ENCODE measurements at regions not wholly inside any gene's neighbourhood (a gene's known extent, or its start where the extent isn't known, plus 50 kb on each side); places are given as distances from the start of the nearest gene placed in this dataset.

GRCh38 chr16:85983606-85984230 is 84.8 kb downstream of the IRF8 start:
- H3K27ac ChIP-seq: no peak overlapping the region
- H3K9me3 ChIP-seq (ENCODE audit: severe bottlenecking): no peaks in the 10 kb centered on the region
- no peak overlapping the region for H3K4me3 ChIP-seq (ENCODE audit: low read depth, low read length)
- TF ChIP-seq, protein P1, sequence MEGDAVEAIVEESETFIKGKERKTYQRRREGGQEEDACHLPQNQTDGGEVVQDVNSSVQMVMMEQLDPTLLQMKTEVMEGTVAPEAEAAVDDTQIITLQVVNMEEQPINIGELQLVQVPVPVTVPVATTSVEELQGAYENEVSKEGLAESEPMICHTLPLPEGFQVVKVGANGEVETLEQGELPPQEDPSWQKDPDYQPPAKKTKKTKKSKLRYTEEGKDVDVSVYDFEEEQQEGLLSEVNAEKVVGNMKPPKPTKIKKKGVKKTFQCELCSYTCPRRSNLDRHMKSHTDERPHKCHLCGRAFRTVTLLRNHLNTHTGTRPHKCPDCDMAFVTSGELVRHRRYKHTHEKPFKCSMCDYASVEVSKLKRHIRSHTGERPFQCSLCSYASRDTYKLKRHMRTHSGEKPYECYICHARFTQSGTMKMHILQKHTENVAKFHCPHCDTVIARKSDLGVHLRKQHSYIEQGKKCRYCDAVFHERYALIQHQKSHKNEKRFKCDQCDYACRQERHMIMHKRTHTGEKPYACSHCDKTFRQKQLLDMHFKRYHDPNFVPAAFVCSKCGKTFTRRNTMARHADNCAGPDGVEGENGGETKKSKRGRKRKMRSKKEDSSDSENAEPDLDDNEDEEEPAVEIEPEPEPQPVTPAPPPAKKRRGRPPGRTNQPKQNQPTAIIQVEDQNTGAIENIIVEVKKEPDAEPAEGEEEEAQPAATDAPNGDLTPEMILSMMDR (IDR thresholded peaks at IDR 0.05; ENCODE audit: low read depth, low read length): no peak
- no peaks in the 10 kb centered on the region for H3K27me3 ChIP-seq (ENCODE audit: insufficient read depth, low read depth, severe bottlenecking)
- no peaks in the 10 kb centered on the region for H3K36me3 ChIP-seq
- DNase-seq: no peak

DNA sequence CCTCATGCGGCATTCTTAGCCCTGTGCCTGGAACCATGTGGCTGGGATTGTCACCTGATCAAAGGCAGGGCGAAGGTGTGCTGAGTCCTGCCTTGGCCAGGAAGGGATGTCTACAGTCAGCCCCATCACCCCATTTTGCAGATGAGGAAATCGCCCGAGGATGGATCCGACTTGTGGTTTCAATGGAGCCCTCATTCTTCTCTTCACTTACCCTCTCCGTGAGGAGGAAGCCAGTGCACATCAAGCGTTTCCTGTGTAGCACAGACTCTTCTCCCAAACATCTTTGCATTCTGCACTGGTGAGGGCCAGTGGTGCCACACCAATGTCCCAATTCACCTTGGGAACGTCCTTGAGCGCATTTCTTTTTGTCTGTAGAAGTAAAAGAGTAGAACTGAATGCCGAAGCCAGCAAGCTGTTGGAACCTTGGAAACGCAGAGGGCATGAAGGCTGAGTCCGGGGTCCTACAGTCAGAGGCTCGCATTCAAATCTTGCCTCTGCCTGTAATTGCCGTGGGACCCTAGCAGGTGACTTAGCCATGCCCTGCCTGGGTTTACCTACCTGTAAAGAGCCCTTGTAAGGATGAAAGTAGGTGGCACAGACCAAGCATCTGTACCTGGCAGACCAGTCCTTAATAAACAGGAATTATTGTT is 85.4 kb downstream of the IRF8 start:
- no peak overlapping the region for H3K4me3 ChIP-seq (ENCODE audit: low read depth, low read length)
- no peak overlapping the region for H3K27ac ChIP-seq
- DNase-seq: no peak
- H3K9me3 ChIP-seq (ENCODE audit: severe bottlenecking): no peaks in the 10 kb centered on the region
- no peaks in the 10 kb centered on the region for H3K36me3 ChIP-seq
- H3K27me3 ChIP-seq (ENCODE audit: insufficient read depth, low read depth, severe bottlenecking): no peaks in the 10 kb centered on the region
- TF ChIP-seq, protein P1 (IDR thresholded peaks at IDR 0.05; ENCODE audit: low read depth, low read length): no peak

GRCh38 chr16:85984947-85985451 is 86.0 kb downstream of the IRF8 start:
- no peak for DNase-seq
- H3K27ac ChIP-seq: no peak overlapping the region

DNA sequence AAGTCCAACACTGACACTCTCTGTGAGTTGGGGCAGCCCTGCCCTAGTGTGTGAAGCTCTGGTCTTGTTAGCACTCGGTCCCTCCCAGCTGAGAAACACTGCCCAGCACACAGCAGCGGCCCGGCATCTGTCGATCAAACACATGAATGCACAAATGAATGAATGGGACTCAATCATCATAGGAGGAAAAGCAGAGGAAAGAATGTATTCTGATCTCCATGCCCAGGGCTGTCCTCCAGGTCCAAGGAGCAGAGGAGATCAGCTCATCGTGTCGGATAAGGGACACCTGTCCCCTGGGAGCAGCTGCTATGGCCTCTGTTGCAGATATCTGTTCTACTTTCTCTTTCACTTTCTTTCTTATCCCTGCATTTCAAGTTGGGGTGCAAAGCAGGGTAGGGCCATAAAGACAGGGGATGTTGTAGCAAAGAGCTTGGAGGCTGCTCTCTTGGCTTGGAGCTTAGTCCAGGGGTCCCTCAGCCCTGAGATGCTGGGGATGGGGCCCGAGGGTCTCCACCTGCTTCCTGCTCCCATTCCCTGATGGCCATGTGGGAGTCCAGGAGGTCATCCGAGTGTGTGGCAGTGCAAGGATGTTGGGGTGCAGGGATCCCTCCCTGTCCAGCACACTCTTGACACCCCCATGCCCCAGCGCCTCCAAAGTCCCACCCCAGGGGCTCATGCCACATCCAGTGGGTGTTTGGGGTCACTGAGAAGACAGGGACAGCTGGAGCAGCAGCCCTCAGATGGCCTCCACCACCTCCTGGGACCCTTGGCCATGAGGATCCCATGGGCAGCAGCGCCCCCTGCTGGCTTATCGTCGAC is 88.2 kb downstream of the IRF8 start:
- TF ChIP-seq, protein P1 (IDR thresholded peaks at IDR 0.05; ENCODE audit: low read depth, low read length): peak; percentile 28; the same call in 1 of the 2 replicates
- Histone ChIP-seq H3K27me3 (ENCODE audit: insufficient read depth, low read depth, severe bottlenecking) (no peaks in the 10 kb centered on the region), H3K27ac (no peak overlapping the region), H3K4me3 (ENCODE audit: low read depth, low read length) (no peak overlapping the region), H3K9me3 (ENCODE audit: severe bottlenecking) (no peaks in the 10 kb centered on the region), H3K36me3 (no peaks in the 10 kb centered on the region)
- peak; percentile 21 for DNase-seq

More at GRCh38 chr16:85984947-85985451, 86.0 kb downstream of the IRF8 start:
- H3K27me3 ChIP-seq (ENCODE audit: insufficient read depth, low read depth, severe bottlenecking): no peaks in the 10 kb centered on the region
- no peaks in the 10 kb centered on the region for H3K36me3 ChIP-seq
- no peak overlapping the region for H3K4me3 ChIP-seq (ENCODE audit: low read depth, low read length)
- H3K9me3 ChIP-seq (ENCODE audit: severe bottlenecking): no peaks in the 10 kb centered on the region
- TF ChIP-seq, protein P1 (IDR thresholded peaks at IDR 0.05; ENCODE audit: low read depth, low read length): no peak

DNA sequence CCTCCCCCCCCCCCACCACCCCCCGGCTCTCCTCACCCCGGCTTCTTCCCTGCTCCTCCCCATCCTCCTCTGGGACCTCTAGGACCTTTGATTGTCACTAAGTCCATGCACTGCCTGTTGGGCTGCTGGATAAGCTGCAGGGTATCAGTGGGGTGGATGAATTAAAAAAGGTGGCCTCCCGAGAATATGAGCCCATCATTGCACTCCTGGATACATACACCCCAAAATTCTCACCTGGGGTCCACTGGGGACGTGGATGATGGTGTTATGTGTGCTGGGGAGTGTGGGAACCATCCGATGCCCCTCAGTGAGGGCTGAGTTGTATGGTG is 88.8 kb downstream of the IRF8 start:
- no peak overlapping the region for H3K27ac ChIP-seq
- no peak for DNase-seq
- H3K27me3 ChIP-seq (ENCODE audit: insufficient read depth, low read depth, severe bottlenecking): no peaks in the 10 kb centered on the region

More for the DNA sequence above, 88.8 kb downstream of the IRF8 start:
- H3K36me3 ChIP-seq: no peaks in the 10 kb centered on the region
- no peak overlapping the region for H3K4me3 ChIP-seq (ENCODE audit: low read depth, low read length)
- H3K9me3 ChIP-seq (ENCODE audit: severe bottlenecking): no peaks in the 10 kb centered on the region
- TF ChIP-seq, protein P1 (IDR thresholded peaks at IDR 0.05; ENCODE audit: low read depth, low read length): no peak
